Heart left ventricle (tissue), 13 donors: ENCODE measurements at regions not wholly inside any gene's neighbourhood (a gene's known extent, or its start where the extent isn't known, plus 50 kb on each side); places are given as distances from the start of the nearest gene placed in this dataset.

ENCODE experiments used
- CTCF ChIP-seq, 12 donors: fragments of 200-600 bp; sonication (generic) in 4 of 12; IDR thresholded peaks; one replicate each; pipeline versions ENCODE4 v1.5.0 to v1.8.0; 2018 to 2022; ENCODE audit warnings: antibody characterized with exemption in 12 of 12, mild to moderate bottlenecking in 5 of 12
- POLR2A ChIP-seq, 2 donors: fragments of 450-650 bp; IDR thresholded peaks; one replicate each; pipeline ENCODE4 v1.6.1; 2017; ENCODE audit warnings: antibody characterized with exemption in 2 of 2, mild to moderate bottlenecking in 2 of 2, moderate library complexity in 2 of 2
- donor health status: ischemic (EF 13 %, LVEDD 7.1; RV severe dilation, severe dysfunction).
- donor health status: DM: no; HTN: yes; CAD: no.
- donor health status: DM: no; HTN: no; CAD: no.
- donor health status: ischemic (EF 25% LVEDD 6.9; RV normal size, moderate dysfunction).
- donor health status: ischemic (EF 25% LVEDD 5.7; RV mildly dilated, moderate dysfunction).
- donor health status: ischemic (EF 35%, LVEDD 5.7; RV mildly dilated, moderate dysfunction).
- donor health status: nonischemic (EF 11% LVEDD 7.7; RV severe dilation, severe dysfunction).
- donor health status: DM: yes; HTN: yes; CAD: no.
- donor health status: PGD.
- donor health status: ischemic (EF 29% LVEDD 5.4; RV normal size, mild dysfunction).
- donor health status: nonischemic (EF 23%, LVEDD 6.1; RV moderate dilation, normal function).

DNA sequence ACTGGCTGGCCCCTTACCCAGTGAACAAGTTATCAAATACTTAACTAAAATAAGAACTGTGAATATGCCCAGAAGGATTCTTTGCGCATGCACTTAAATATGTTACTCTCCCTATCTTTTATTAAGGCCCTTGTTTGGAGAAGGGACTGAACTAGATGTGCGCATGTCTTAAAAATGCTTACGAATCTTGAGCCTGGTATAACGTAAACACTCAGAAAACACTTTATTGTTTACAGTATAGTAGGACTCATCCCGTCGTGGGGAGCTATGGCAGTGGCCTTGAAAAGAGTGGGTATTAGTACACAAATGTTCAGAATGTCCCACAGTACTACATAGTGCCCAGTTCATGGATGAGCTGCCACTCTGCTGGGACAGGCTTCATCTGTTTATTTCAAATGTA is 75.9 kb upstream of the MAP4K3 start:
- TF ChIP-seq CTCF (IDR thresholded peaks at IDR 0.05) = no peak
- TF ChIP-seq POLR2A (IDR thresholded peaks at IDR 0.05) = no peak
